Mesenchymal stem cell (in vitro differentiated cells and primary cell): ENCODE measurements at regions not wholly inside any gene's neighbourhood (a gene's known extent, or its start where the extent isn't known, plus 50 kb on each side); places are given as distances from the start of the nearest gene placed in this dataset.
"Not testable (repeated sequence)": the region's sequence is repeated elsewhere in the genome, so short reads cannot be mapped to it uniquely, and the experiment has no call there.

ENCODE experiments used
- DNase-seq: peaks from one replicate; pipeline ENCODE4 v3.0.0-alpha.2; 2013
- H2AFZ ChIP-seq: one replicate; pipeline ENCODE4 v1.6.1; 2013; ENCODE audit warnings: low read depth, mild to moderate bottlenecking, control low read depth, inconsistent platforms, low read length, moderate library complexity
- H2AK5ac ChIP-seq: 2 replicates; pipeline ENCODE4 v1.6.1; 2013; ENCODE audit warnings: low read length, moderate library complexity, mild to moderate bottlenecking, inconsistent platforms; ENCODE audit not compliant: severe bottlenecking
- H2BK120ac ChIP-seq: one replicate; pipeline ENCODE4 v1.6.1; 2013; ENCODE audit warnings: low read depth, mild to moderate bottlenecking, inconsistent platforms, low read length, moderate library complexity
- H2BK12ac ChIP-seq, 2 experiments: one replicate each; pipeline ENCODE4 v1.6.1; 2013; ENCODE audit warnings: inconsistent platforms in 2 of 2, low read length in 2 of 2, mild to moderate bottlenecking in 2 of 2, moderate library complexity in 2 of 2, control low read depth in 1 of 2
- H2BK15ac ChIP-seq: one replicate; pipeline ENCODE4 v1.6.1; 2013; ENCODE audit warnings: mild to moderate bottlenecking, low read depth, inconsistent platforms; ENCODE audit not compliant: poor library complexity, severe bottlenecking
- H2BK5ac ChIP-seq: 2 replicates; pipeline ENCODE4 v1.6.1; 2013; ENCODE audit warnings: low read depth, mild to moderate bottlenecking, low read length, control low read depth, inconsistent platforms; ENCODE audit not compliant: poor library complexity, severe bottlenecking
- H3K14ac ChIP-seq, 2 experiments: one replicate each; pipeline ENCODE4 v1.6.1; 2013; ENCODE audit warnings: inconsistent platforms in 2 of 2, low read length in 2 of 2, control low read depth in 1 of 2, mild to moderate bottlenecking in 1 of 2, moderate library complexity in 1 of 2
- H3K18ac ChIP-seq, 2 experiments: one replicate each; pipeline ENCODE4 v1.6.1; 2013; ENCODE audit warnings: inconsistent platforms in 2 of 2, low read length in 2 of 2, control low read depth in 1 of 2, low read depth in 1 of 2, mild to moderate bottlenecking in 1 of 2
- H3K23ac ChIP-seq, 2 experiments: one replicate each; pipeline ENCODE4 v1.6.1; 2013; ENCODE audit warnings: inconsistent platforms in 2 of 2, low read length in 2 of 2, mild to moderate bottlenecking in 2 of 2, moderate library complexity in 2 of 2, control low read depth in 1 of 2
- H3K27ac ChIP-seq: 2 replicates; pipeline ENCODE4 v1.5.1; 2013; ENCODE audit warnings: mild to moderate bottlenecking, moderate library complexity, low read length, control low read depth, inconsistent platforms; ENCODE audit not compliant: poor library complexity, severe bottlenecking
- H3K27me3 ChIP-seq, 2 experiments: 2 replicates each; pipeline versions ENCODE4 v1.6.1 to v1.7.0; 2013; ENCODE audit warnings: low read length in 2 of 2, mild to moderate bottlenecking in 2 of 2, moderate library complexity in 2 of 2, control low read depth in 1 of 2, inconsistent platforms in 1 of 2; ENCODE audit not compliant: control insufficient read depth in 1 of 2, insufficient read depth in 1 of 2
- H3K36me3 ChIP-seq, 2 experiments: 2 replicates each; pipeline versions ENCODE4 v1.6.1 to v1.7.0; 2013; ENCODE audit warnings: low read length in 2 of 2, control low read depth in 1 of 2, inconsistent platforms in 1 of 2, low read depth in 1 of 2, mild to moderate bottlenecking in 1 of 2; ENCODE audit not compliant: insufficient read depth in 2 of 2, control insufficient read depth in 1 of 2
- H3K4ac ChIP-seq, 2 experiments: one replicate each; pipeline ENCODE4 v1.6.1; 2013; ENCODE audit warnings: inconsistent platforms in 2 of 2, low read length in 2 of 2, mild to moderate bottlenecking in 2 of 2, moderate library complexity in 2 of 2, control low read depth in 1 of 2, low read depth in 1 of 2
- H3K4me1 ChIP-seq: 2 replicates; pipeline ENCODE4 v1.6.1; 2013; ENCODE audit warnings: low read depth, low read length, control low read depth; ENCODE audit not compliant: control insufficient read depth, insufficient read depth
- H3K4me2 ChIP-seq: 2 replicates; pipeline ENCODE4 v1.6.1; 2013; ENCODE audit warnings: low read length, mild to moderate bottlenecking, inconsistent platforms; ENCODE audit not compliant: poor library complexity, severe bottlenecking
- H3K4me3 ChIP-seq, 2 experiments: 2 replicates each; pipeline versions ENCODE4 v1.5.1 to v1.7.0; 2013; ENCODE audit warnings: low read length in 2 of 2, mild to moderate bottlenecking in 2 of 2, control low read depth in 1 of 2, low read depth in 1 of 2; ENCODE audit not compliant: insufficient read depth in 1 of 2
- H3K79me1 ChIP-seq: replicated peaks from 2 replicates; pipeline ENCODE4 v1.6.1; 2013; ENCODE audit warnings: mild to moderate bottlenecking, control low read depth, low read length, inconsistent platforms; ENCODE audit not compliant: poor library complexity, severe bottlenecking
- H3K9ac ChIP-seq: 2 replicates; pipeline ENCODE4 v1.7.0; 2013; ENCODE audit warnings: mild to moderate bottlenecking, low read length, moderate library complexity
- H3K9me3 ChIP-seq: 2 replicates; pipeline ENCODE4 v1.7.0; 2013; ENCODE audit warnings: mild to moderate bottlenecking, low read length; ENCODE audit not compliant: control insufficient read depth
- H4K8ac ChIP-seq: one replicate; pipeline ENCODE4 v1.6.1; 2013; ENCODE audit warnings: inconsistent platforms, mild to moderate bottlenecking, low read length, moderate library complexity
- H4K91ac ChIP-seq: one replicate; pipeline ENCODE4 v1.6.1; 2013; ENCODE audit warnings: mild to moderate bottlenecking, low read length, inconsistent platforms
- WGBS: methylation state at CpG from one replicate; pipeline ENCODE4 v1.1.7; 2013; ENCODE audit warnings: mixed read lengths; 5-methylcytosine and 5-hydroxymethylcytosine counted together

- H2BK5ac ChIP-seq, H2AFZ ChIP-seq, H3K14ac ChIP-seq, H3K4ac ChIP-seq, H2AK5ac ChIP-seq, H2BK15ac ChIP-seq, H3K36me3 ChIP-seq, H3K18ac ChIP-seq, H3K9me3 ChIP-seq, H3K4me1 ChIP-seq, H3K4me2 ChIP-seq, H2BK120ac ChIP-seq, H3K79me1 ChIP-seq, DNase-seq, H2BK12ac ChIP-seq, H3K27me3 ChIP-seq, H3K9ac ChIP-seq, H4K8ac ChIP-seq, H4K91ac ChIP-seq, H3K23ac ChIP-seq, H3K4me3 ChIP-seq, H3K27ac ChIP-seq: not testable (repeated sequence)
- WGBS: 96% methylated on average over 4 of the region's 4 CpGs
Observed at GRCh38 chr9:39009743-39010142, 278.2 kb downstream of the CNTNAP3 start.

- H2AK5ac ChIP-seq, H2BK120ac ChIP-seq, H3K18ac ChIP-seq, H3K4me3 ChIP-seq, H3K9ac ChIP-seq, H3K4me2 ChIP-seq, H2BK5ac ChIP-seq, H3K79me1 ChIP-seq, H3K36me3 ChIP-seq, H4K91ac ChIP-seq, H2AFZ ChIP-seq, H3K23ac ChIP-seq, H2BK12ac ChIP-seq, H3K27ac ChIP-seq, H3K4me1 ChIP-seq, H3K9me3 ChIP-seq, H2BK15ac ChIP-seq, H4K8ac ChIP-seq, H3K4ac ChIP-seq, H3K27me3 ChIP-seq, DNase-seq, H3K14ac ChIP-seq: not testable (repeated sequence)
Observed at GRCh38 chr9:39009343-39009742, 278.6 kb downstream of the CNTNAP3 start.

GRCh38 chr9:39008907-39009306, 279.1 kb downstream of the CNTNAP3 start:
- not testable (repeated sequence) for H2BK5ac ChIP-seq, H4K8ac ChIP-seq, H3K23ac ChIP-seq, H2BK15ac ChIP-seq, H3K79me1 ChIP-seq, H2BK12ac ChIP-seq, H3K4me1 ChIP-seq, H3K4ac ChIP-seq, H3K36me3 ChIP-seq, H3K27me3 ChIP-seq, H3K18ac ChIP-seq, H3K14ac ChIP-seq, H3K4me2 ChIP-seq, H4K91ac ChIP-seq, H2BK120ac ChIP-seq, H3K9ac ChIP-seq, H2AK5ac ChIP-seq, H3K9me3 ChIP-seq, H3K27ac ChIP-seq, H2AFZ ChIP-seq, H3K4me3 ChIP-seq, DNase-seq
- WGBS: 100% methylated on average over 1 of the region's 2 CpGs

- not testable (repeated sequence) for H3K79me1 ChIP-seq, H2BK120ac ChIP-seq, H3K27ac ChIP-seq, H3K23ac ChIP-seq, H3K9me3 ChIP-seq, H3K36me3 ChIP-seq, H4K91ac ChIP-seq, H3K4me2 ChIP-seq, H3K9ac ChIP-seq, H2BK5ac ChIP-seq, H2BK12ac ChIP-seq, H3K4me3 ChIP-seq, DNase-seq, H3K14ac ChIP-seq, H3K18ac ChIP-seq, H2AFZ ChIP-seq, H4K8ac ChIP-seq, H3K4me1 ChIP-seq, H2AK5ac ChIP-seq, H2BK15ac ChIP-seq, H3K27me3 ChIP-seq, H3K4ac ChIP-seq
Observed at GRCh38 chr9:39005736-39006135, 282.2 kb downstream of the CNTNAP3 start.
